Fibroblast of lung (primary cell): ENCODE measurements at regions not wholly inside any gene's neighbourhood (a gene's known extent, or its start where the extent isn't known, plus 50 kb on each side); places are given as distances from the start of the nearest gene placed in this dataset.

Experiments used
- EZH2 ChIP-seq: IDR thresholded peaks from 2 replicates; pipeline ENCODE4 v1.5.1; 2012; ENCODE audit warnings: low read length, control low read depth, mild to moderate bottlenecking; ENCODE audit errors: missing control alignments
- TF ChIP-seq, protein P1 (sequence below), 2 donors: IDR thresholded peaks in 1 of 2; conservative IDR thresholded peaks in 1 of 2; 1 replicate in 1 of 2; 2 replicates in 1 of 2; pipeline ENCODE4 v1.5.1; 2011 to 2012; ENCODE audit warnings: low read length in 2 of 2, control low read depth in 1 of 2, inconsistent platforms in 1 of 2, low read depth in 1 of 2, mild to moderate bottlenecking in 1 of 2

DNA sequence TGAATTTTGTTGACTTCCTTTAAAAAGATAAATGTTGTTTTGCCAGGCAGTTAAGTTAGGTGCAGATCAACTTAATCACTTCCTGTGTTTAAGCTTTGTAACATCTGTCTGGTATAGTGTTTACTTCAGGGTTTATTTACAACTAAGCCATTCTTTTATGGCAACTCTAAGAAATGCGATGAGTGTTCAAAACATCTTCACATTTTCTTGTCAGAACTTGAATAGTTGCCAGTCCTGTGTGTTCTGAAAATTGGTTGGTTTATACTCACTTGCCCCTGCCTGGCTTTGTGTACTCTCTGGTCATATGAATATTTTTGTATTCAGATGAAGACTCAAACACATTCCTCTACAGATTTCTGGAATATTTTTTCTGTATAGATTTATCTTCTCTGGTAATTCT is 327.2 kb downstream of the MDFIC start:
- TF ChIP-seq EZH2, result no peak
- TF ChIP-seq, protein P1, sequence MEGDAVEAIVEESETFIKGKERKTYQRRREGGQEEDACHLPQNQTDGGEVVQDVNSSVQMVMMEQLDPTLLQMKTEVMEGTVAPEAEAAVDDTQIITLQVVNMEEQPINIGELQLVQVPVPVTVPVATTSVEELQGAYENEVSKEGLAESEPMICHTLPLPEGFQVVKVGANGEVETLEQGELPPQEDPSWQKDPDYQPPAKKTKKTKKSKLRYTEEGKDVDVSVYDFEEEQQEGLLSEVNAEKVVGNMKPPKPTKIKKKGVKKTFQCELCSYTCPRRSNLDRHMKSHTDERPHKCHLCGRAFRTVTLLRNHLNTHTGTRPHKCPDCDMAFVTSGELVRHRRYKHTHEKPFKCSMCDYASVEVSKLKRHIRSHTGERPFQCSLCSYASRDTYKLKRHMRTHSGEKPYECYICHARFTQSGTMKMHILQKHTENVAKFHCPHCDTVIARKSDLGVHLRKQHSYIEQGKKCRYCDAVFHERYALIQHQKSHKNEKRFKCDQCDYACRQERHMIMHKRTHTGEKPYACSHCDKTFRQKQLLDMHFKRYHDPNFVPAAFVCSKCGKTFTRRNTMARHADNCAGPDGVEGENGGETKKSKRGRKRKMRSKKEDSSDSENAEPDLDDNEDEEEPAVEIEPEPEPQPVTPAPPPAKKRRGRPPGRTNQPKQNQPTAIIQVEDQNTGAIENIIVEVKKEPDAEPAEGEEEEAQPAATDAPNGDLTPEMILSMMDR (conservative IDR thresholded peaks at IDR 0.05 in 1 of 2, IDR thresholded peaks at IDR 0.05 in 1 of 2; ENCODE audit: low read depth in 1 of 2, low read length in 2 of 2), result no peak
